Psoas muscle (tissue), 7 donors: ENCODE measurements at regions not wholly inside any gene's neighbourhood (a gene's known extent, or its start where the extent isn't known, plus 50 kb on each side); places are given as distances from the start of the nearest gene placed in this dataset.

ENCODE experiments used
- ATAC-seq, 4 donors: fragments of 200-7000 bp; cut with Tn5 transposase; one replicate each; pipeline ENCODE4 v1.9.1; 2020; ENCODE audit warnings: moderate library complexity in 3 of 4, mild to moderate bottlenecking in 2 of 4
- DNase-seq, 2 donors: peaks; one replicate each; pipeline ENCODE4 v3.0.0-alpha.2; 2020
- H3K27ac ChIP-seq: fragments of 200-600 bp; one replicate; pipeline ENCODE4 v1.8.0; 2022
- H3K27me3 ChIP-seq, 3 donors: fragments of 200-600 bp in 1 of 3; one replicate each; pipeline versions ENCODE4 v1.6.1 to v1.8.0; 2013 to 2022; ENCODE audit warnings: low read length in 2 of 3, mild to moderate bottlenecking in 2 of 3, moderate library complexity in 1 of 3; ENCODE audit not compliant: insufficient read depth in 3 of 3
- H3K36me3 ChIP-seq, 2 donors: fragments of 200-600 bp in 1 of 2; one replicate each; pipeline versions ENCODE4 v1.6.1 to v1.8.0; 2013 to 2022; ENCODE audit warnings: low read depth in 1 of 2, mild to moderate bottlenecking in 1 of 2, moderate library complexity in 1 of 2; ENCODE audit not compliant: insufficient read depth in 1 of 2
- H3K4me1 ChIP-seq: fragments of 200-600 bp; one replicate; pipeline ENCODE4 v1.8.0; 2022
- H3K4me3 ChIP-seq: fragments of 200-600 bp; one replicate; pipeline ENCODE4 v1.8.0; 2022; ENCODE audit warnings: mild to moderate bottlenecking
- H3K9me3 ChIP-seq: fragments of 200-600 bp; one replicate; pipeline ENCODE4 v1.8.0; 2022
- WGBS, 3 donors: extraction: QIAGEN DNeasy Blood & Tissue Kit; methylation state at CpG; one replicate each; pipeline versions ENCODE4 v1.1.6 to v1.1.7; 2013; 5-methylcytosine and 5-hydroxymethylcytosine counted together
- intact Hi-C, 2 donors: fragments of 100-400 bp; cut with DNase I; formaldehyde crosslinking; loops; one replicate each; pipeline versions ENCODE4 v1.11.0 to v1.14.2; 2022
- TF ChIP-seq, protein P1 (sequence below): fragments of 200-600 bp; IDR thresholded peaks from one replicate; pipeline ENCODE4 v1.8.0; 2022; ENCODE audit warnings: antibody characterized with exemption
- donor health status: healthy with polysubstance abuse.
- donor health status: DM: no; HTN: no; CAD: no; lungs with moderate emphysema.
- donor health status: Bipolar disorder and iron deficiency.
- donor health status: healthy.
- donor health status: DM: yes; HTN: yes; CAD: no.
- donor health status: DM: no; HTN: no; CAD: no.
- donor health status: DM: yes; HTN: yes; CAD: no.

GRCh38 chr20:56839222-56839621 is 210.1 kb downstream of the TFAP2C start:
- no peak for DNase-seq
- ATAC-seq, result no peak
- Histone ChIP-seq H3K4me1 (no peaks in the 10 kb centered on the region), H3K27me3 (peaks cover 0 to 1% (median 0%) of the 10 kb centered on the region in 3 donors), H3K27ac (no peak overlapping the region), H3K9me3 (no peaks in the 10 kb centered on the region), H3K4me3 (no peak overlapping the region), H3K36me3 (no peaks in the 10 kb centered on the region)
- TF ChIP-seq, protein P1, sequence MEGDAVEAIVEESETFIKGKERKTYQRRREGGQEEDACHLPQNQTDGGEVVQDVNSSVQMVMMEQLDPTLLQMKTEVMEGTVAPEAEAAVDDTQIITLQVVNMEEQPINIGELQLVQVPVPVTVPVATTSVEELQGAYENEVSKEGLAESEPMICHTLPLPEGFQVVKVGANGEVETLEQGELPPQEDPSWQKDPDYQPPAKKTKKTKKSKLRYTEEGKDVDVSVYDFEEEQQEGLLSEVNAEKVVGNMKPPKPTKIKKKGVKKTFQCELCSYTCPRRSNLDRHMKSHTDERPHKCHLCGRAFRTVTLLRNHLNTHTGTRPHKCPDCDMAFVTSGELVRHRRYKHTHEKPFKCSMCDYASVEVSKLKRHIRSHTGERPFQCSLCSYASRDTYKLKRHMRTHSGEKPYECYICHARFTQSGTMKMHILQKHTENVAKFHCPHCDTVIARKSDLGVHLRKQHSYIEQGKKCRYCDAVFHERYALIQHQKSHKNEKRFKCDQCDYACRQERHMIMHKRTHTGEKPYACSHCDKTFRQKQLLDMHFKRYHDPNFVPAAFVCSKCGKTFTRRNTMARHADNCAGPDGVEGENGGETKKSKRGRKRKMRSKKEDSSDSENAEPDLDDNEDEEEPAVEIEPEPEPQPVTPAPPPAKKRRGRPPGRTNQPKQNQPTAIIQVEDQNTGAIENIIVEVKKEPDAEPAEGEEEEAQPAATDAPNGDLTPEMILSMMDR, result no peak
- 93 to 96% (median 95%) methylated on average over 1 to 2 of the region's 2 CpGs for WGBS, 3 donors
- intact Hi-C loops, result no loop called here

GRCh38 chr20:56839786-56840185 is 210.7 kb downstream of the TFAP2C start:
- intact Hi-C loops, result no loop called here
- TF ChIP-seq, protein P1, result no peak
- DNase-seq (no peak), ATAC-seq (no peak)
- Histone ChIP-seq H3K27ac (no peak overlapping the region), H3K27me3 (peaks cover 0 to 1% (median 0%) of the 10 kb centered on the region in 3 donors), H3K36me3 (no peaks in the 10 kb centered on the region), H3K4me1 (no peaks in the 10 kb centered on the region), H3K4me3 (no peak overlapping the region), H3K9me3 (no peaks in the 10 kb centered on the region)
- 41 to 65% (median 56%) methylated on average over 5 of the region's 5 CpGs for WGBS, 3 donors

DNA sequence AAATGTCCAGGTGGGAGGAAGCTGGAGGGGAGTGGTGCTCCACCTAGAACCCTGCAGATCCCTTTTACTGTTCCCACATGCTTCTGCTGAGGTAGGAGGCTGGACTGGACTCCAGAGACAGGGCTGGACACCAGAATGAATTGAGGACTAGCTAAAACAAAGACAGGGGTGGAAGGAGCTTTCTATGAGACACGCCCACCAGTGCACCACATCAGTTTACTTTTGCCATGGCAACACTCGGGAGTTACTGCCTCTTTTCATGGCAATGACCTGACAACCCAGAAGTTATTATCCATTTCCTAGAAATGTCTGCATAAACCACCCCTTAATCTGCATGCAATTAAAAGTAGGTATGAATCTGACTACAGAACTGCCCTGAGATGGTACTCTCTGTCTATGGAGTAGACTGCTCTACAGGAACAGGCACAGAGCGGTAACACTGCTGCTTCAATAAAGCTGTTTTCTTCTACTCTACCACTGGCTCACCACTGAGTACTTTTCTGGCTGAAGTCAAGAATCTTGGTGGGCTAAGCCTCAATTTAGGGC is 211.7 kb downstream of the TFAP2C start:
- TF ChIP-seq, protein P1, result no peak
- H3K4me3 ChIP-seq, result no peak overlapping the region
- H3K27ac ChIP-seq, result no peak overlapping the region
- intact Hi-C loops, result no loop called here
- H3K27me3 ChIP-seq, result peaks cover 0 to 1% (median 0%) of the 10 kb centered on the region in 3 donors
- 65 to 72% (median 65%) methylated on average over 3 of the region's 3 CpGs for WGBS, 3 donors
- H3K4me1 ChIP-seq, result no peaks in the 10 kb centered on the region
- ATAC-seq (no peak), DNase-seq (no peak)
- no peaks in the 10 kb centered on the region for H3K36me3 ChIP-seq
- H3K9me3 ChIP-seq, result no peaks in the 10 kb centered on the region

GRCh38 chr20:56841346-56841908 is 212.3 kb downstream of the TFAP2C start:
- no peak for ATAC-seq
- DNase-seq, result no peak

More at GRCh38 chr20:56841346-56841908, 212.3 kb downstream of the TFAP2C start:
- TF ChIP-seq, protein P1, result no peak
- intact Hi-C loops, result no loop called here
- no peaks in the 10 kb centered on the region for H3K36me3 ChIP-seq
- H3K4me1 ChIP-seq, result no peaks in the 10 kb centered on the region
- H3K27me3 ChIP-seq, result peaks cover 0 to 1% (median 0%) of the 10 kb centered on the region in 3 donors
- no peaks in the 10 kb centered on the region for H3K9me3 ChIP-seq
- WGBS, 3 donors, result 20 to 24% (median 22%) methylated on average over 6 of the region's 6 CpGs
- no peak overlapping the region for H3K4me3 ChIP-seq
- no peak overlapping the region for H3K27ac ChIP-seq
